Colonic mucosa (tissue), 4 donors: ENCODE measurements at regions not wholly inside any gene's neighbourhood (a gene's known extent, or its start where the extent isn't known, plus 50 kb on each side); places are given as distances from the start of the nearest gene placed in this dataset.

ENCODE experiments used
- DNase-seq: peaks from one replicate; pipeline ENCODE4 v3.0.0-alpha.2; 2020
- H3K27ac ChIP-seq: fragments of 200-600 bp; one replicate; pipeline ENCODE4 v1.8.0; 2021
- H3K27me3 ChIP-seq: fragments of 200-600 bp; one replicate; pipeline ENCODE4 v1.8.0; 2021
- H3K36me3 ChIP-seq: fragments of 200-600 bp; one replicate; pipeline ENCODE4 v1.8.0; 2021
- H3K4me1 ChIP-seq: fragments of 200-600 bp; one replicate; pipeline ENCODE4 v1.8.0; 2021; ENCODE audit warnings: mild to moderate bottlenecking
- H3K4me3 ChIP-seq: fragments of 200-600 bp; one replicate; pipeline ENCODE4 v1.8.0; 2021
- H3K9ac ChIP-seq, 2 donors: one replicate each; pipeline ENCODE4 v1.7.0; 2013; ENCODE audit warnings: control low read depth in 2 of 2, low read depth in 2 of 2, low read length in 2 of 2
- H3K9me3 ChIP-seq: fragments of 200-600 bp; one replicate; pipeline ENCODE4 v1.8.0; 2021
- intact Hi-C: fragments of 100-400 bp; cut with DNase I; formaldehyde crosslinking; loops from one replicate; pipeline ENCODE4 v1.14.1; 2022
- TF ChIP-seq, protein P1 (sequence below): fragments of 200-600 bp; IDR thresholded peaks from one replicate; pipeline ENCODE4 v1.8.0; 2022; ENCODE audit warnings: antibody characterized with exemption, mild to moderate bottlenecking
- donor health status: healthy.
- donor health status: DM: no; HTN: no; CAD: no.
- donor health status: DM: no; HTN: no; CAD: no.

DNA sequence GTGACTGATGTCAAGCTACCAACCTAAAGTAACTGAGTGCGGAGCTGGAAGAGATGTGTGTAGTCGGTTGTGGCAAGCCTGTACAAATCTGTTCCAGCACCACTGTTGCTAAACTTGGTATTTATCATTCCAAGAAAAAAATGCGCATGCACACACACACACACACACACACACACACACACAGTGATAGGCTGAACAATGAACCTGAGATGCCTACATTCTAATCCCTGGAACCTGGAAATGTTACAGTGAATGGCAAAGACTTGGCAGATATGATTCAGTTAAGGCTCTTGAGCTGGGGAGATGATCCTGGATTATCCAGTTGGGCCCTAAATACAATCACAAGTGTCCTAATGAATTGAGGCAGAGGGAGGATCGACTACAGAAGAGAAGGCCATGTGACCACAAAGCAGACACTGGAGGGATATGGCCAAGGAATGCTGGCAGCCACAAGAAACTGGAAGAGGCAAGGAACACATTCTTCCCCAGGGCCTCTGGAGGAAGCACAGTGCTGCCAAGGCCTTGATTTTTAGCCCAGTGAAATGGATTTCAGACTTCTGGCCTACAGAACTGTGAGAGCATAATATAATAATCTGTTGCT is 49.7 kb upstream of the LHFPL2 start:
- no peak for DNase-seq
- intact Hi-C loops: no loop called here
- H3K4me1 ChIP-seq: no peaks in the 10 kb centered on the region
- H3K27me3 ChIP-seq: no peaks in the 10 kb centered on the region
- H3K36me3 ChIP-seq: no peaks in the 10 kb centered on the region
- TF ChIP-seq, protein P1, sequence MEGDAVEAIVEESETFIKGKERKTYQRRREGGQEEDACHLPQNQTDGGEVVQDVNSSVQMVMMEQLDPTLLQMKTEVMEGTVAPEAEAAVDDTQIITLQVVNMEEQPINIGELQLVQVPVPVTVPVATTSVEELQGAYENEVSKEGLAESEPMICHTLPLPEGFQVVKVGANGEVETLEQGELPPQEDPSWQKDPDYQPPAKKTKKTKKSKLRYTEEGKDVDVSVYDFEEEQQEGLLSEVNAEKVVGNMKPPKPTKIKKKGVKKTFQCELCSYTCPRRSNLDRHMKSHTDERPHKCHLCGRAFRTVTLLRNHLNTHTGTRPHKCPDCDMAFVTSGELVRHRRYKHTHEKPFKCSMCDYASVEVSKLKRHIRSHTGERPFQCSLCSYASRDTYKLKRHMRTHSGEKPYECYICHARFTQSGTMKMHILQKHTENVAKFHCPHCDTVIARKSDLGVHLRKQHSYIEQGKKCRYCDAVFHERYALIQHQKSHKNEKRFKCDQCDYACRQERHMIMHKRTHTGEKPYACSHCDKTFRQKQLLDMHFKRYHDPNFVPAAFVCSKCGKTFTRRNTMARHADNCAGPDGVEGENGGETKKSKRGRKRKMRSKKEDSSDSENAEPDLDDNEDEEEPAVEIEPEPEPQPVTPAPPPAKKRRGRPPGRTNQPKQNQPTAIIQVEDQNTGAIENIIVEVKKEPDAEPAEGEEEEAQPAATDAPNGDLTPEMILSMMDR: no peak
- no peak overlapping the region for H3K9ac ChIP-seq
- H3K27ac ChIP-seq: no peak overlapping the region
- H3K9me3 ChIP-seq: no peaks in the 10 kb centered on the region
- no peak overlapping the region for H3K4me3 ChIP-seq
